ENCODE measurements at regions not wholly inside any gene's neighbourhood (a gene's known extent, or its start where the extent isn't known, plus 50 kb on each side); places are given as distances from the start of the nearest gene placed in this dataset.

GRCh38 chr10:123462246-123462645 is 203.9 kb upstream of the GPR26 start:
- no peak for DNase-seq

- DNase-seq: no peak
Observed at GRCh38 chr10:123462756-123463155, 203.4 kb upstream of the GPR26 start.

GRCh38 chr10:123463181-123463580 is 203.0 kb upstream of the GPR26 start:
- no peak for DNase-seq

GRCh38 chr10:123463698-123464097 is 202.5 kb upstream of the GPR26 start:
- no peak for DNase-seq

- DNase-seq: no peak
Observed at GRCh38 chr10:123464430-123465323, 201.5 kb upstream of the GPR26 start.

GRCh38 chr10:123470336-123470921 is 195.7 kb upstream of the GPR26 start:
- DNase-seq: no peak

GRCh38 chr10:123471811-123472210 is 194.3 kb upstream of the GPR26 start:
- DNase-seq: no peak

GRCh38 chr10:123472606-123473005 is 193.5 kb upstream of the GPR26 start:
- DNase-seq: no peak

- DNase-seq: no peak
Observed at GRCh38 chr10:123474700-123475099, 191.5 kb upstream of the GPR26 start.

GRCh38 chr10:123475466-123475865 is 190.7 kb upstream of the GPR26 start:
- no peak for DNase-seq

- no peak for DNase-seq
Observed at GRCh38 chr10:123478116-123478515, 188.0 kb upstream of the GPR26 start.

GRCh38 chr10:123479640-123480039 is 186.5 kb upstream of the GPR26 start:
- no peak for DNase-seq

GRCh38 chr10:123480344-123480743 is 185.8 kb upstream of the GPR26 start:
- DNase-seq: no peak

- no peak for DNase-seq
Observed at GRCh38 chr10:123480845-123481244, 185.3 kb upstream of the GPR26 start.

- no peak for DNase-seq
Observed at GRCh38 chr10:123484722-123485121, 181.4 kb upstream of the GPR26 start.

GRCh38 chr10:123485341-123485960 is 180.7 kb upstream of the GPR26 start:
- no peak for DNase-seq

GRCh38 chr10:123488436-123488835 is 177.7 kb upstream of the GPR26 start:
- no peak for DNase-seq

GRCh38 chr10:123491364-123491763 is 174.8 kb upstream of the GPR26 start:
- no peak for DNase-seq

- DNase-seq: no peak
Observed at GRCh38 chr10:123492016-123492415, 174.1 kb upstream of the GPR26 start.

GRCh38 chr10:123494301-123494808 is 171.8 kb upstream of the GPR26 start:
- no peak for DNase-seq

GRCh38 chr10:123496375-123496774 is 169.8 kb upstream of the GPR26 start:
- no peak for DNase-seq

- no peak for DNase-seq
Observed at GRCh38 chr10:123496996-123497660, 169.0 kb upstream of the GPR26 start.

- no peak for DNase-seq
Observed at GRCh38 chr10:123500110-123500509, 166.0 kb upstream of the GPR26 start.
